GM12878 (cell line): ENCODE measurements at regions not wholly inside any gene's neighbourhood (a gene's known extent, or its start where the extent isn't known, plus 50 kb on each side); places are given as distances from the start of the nearest gene placed in this dataset.

ENCODE experiments used
- CHD2 ChIP-seq: IDR thresholded peaks from 2 replicates; pipeline ENCODE4 v1.6.1; 2011; ENCODE audit warnings: low read depth, low read length, improper control_type of control experiment, borderline replicate concordance
- IKZF1 ChIP-seq: fragments of 450-650 bp; conservative IDR thresholded peaks from 2 replicates; pipeline ENCODE4 v1.6.1; 2017; ENCODE audit warnings: antibody characterized with exemption, mild to moderate bottlenecking
- POLR2AphosphoS5 ChIP-seq: IDR thresholded peaks from 2 replicates; pipeline ENCODE4 v1.6.1; 2011; ENCODE audit warnings: mild to moderate bottlenecking, low read length, inconsistent platforms
- RBBP5 ChIP-seq: fragments of 200-600 bp; sonication (generic); conservative IDR thresholded peaks from 2 replicates; pipeline ENCODE4 v1.6.1; 2016
- SMARCA5 ChIP-seq: fragments of 450-650 bp; IDR thresholded peaks from 2 replicates; pipeline ENCODE4 v1.6.1; 2017; ENCODE audit warnings: mild to moderate bottlenecking
- TAF1 ChIP-seq: IDR thresholded peaks from 2 replicates; pipeline ENCODE4 v1.6.1; 2011; ENCODE audit warnings: mild to moderate bottlenecking, low read depth, low read length, borderline replicate concordance
- ZBTB11 ChIP-seq: fragments of 450-650 bp; formaldehyde crosslinking; IDR thresholded peaks from 2 replicates; pipeline ENCODE4 v1.5.0; 2022; ENCODE audit warnings: mild to moderate bottlenecking, missing genetic modification characterization
- ZNF217 ChIP-seq: fragments of 450-650 bp; IDR thresholded peaks from 2 replicates; pipeline ENCODE4 v1.6.1; 2017; ENCODE audit warnings: antibody characterized with exemption, mild to moderate bottlenecking
- ZNF592 ChIP-seq: fragments of 450-650 bp; IDR thresholded peaks from 2 replicates; pipeline ENCODE4 v1.6.1; 2017; ENCODE audit warnings: mild to moderate bottlenecking, moderate library complexity
- ZNF622 ChIP-seq: fragments of 450-650 bp; IDR thresholded peaks from 2 replicates; pipeline ENCODE4 v1.6.1; 2017; ENCODE audit warnings: mild to moderate bottlenecking, inconsistent platforms
- TF ChIP-seq, protein P1 (sequence below): IDR thresholded peaks from 2 replicates; pipeline ENCODE4 v1.6.1; 2012; ENCODE audit warnings: improper control_type of control experiment, low read depth, low read length; ENCODE audit not compliant: insufficient replicate concordance
- TF ChIP-seq, protein P2 (sequence below): fragments of 450-650 bp; formaldehyde crosslinking; IDR thresholded peaks from 2 replicates; pipeline ENCODE4 v1.4.0; 2020; ENCODE audit warnings: mild to moderate bottlenecking, moderate library complexity

GRCh38 chr12:31832740-31833729, 104.2 kb upstream of the AMN1 start (continued):
- peak; percentile 48; the same call in 1 of the 2 replicates for TF ChIP-seq ZBTB11
- TF ChIP-seq IKZF1 = peak; percentile 69
- no peak for TF ChIP-seq CHD2
- no peak for TF ChIP-seq ZNF217
- TF ChIP-seq RBBP5 = no peak
- TF ChIP-seq POLR2AphosphoS5 = no peak
- TF ChIP-seq, protein P1, sequence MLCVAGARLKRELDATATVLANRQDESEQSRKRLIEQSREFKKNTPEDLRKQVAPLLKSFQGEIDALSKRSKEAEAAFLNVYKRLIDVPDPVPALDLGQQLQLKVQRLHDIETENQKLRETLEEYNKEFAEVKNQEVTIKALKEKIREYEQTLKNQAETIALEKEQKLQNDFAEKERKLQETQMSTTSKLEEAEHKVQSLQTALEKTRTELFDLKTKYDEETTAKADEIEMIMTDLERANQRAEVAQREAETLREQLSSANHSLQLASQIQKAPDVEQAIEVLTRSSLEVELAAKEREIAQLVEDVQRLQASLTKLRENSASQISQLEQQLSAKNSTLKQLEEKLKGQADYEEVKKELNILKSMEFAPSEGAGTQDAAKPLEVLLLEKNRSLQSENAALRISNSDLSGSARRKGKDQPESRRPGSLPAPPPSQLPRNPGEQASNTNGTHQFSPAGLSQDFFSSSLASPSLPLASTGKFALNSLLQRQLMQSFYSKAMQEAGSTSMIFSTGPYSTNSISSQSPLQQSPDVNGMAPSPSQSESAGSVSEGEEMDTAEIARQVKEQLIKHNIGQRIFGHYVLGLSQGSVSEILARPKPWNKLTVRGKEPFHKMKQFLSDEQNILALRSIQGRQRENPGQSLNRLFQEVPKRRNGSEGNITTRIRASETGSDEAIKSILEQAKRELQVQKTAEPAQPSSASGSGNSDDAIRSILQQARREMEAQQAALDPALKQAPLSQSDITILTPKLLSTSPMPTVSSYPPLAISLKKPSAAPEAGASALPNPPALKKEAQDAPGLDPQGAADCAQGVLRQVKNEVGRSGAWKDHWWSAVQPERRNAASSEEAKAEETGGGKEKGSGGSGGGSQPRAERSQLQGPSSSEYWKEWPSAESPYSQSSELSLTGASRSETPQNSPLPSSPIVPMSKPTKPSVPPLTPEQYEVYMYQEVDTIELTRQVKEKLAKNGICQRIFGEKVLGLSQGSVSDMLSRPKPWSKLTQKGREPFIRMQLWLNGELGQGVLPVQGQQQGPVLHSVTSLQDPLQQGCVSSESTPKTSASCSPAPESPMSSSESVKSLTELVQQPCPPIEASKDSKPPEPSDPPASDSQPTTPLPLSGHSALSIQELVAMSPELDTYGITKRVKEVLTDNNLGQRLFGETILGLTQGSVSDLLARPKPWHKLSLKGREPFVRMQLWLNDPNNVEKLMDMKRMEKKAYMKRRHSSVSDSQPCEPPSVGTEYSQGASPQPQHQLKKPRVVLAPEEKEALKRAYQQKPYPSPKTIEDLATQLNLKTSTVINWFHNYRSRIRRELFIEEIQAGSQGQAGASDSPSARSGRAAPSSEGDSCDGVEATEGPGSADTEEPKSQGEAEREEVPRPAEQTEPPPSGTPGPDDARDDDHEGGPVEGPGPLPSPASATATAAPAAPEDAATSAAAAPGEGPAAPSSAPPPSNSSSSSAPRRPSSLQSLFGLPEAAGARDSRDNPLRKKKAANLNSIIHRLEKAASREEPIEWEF = no peak
- TF ChIP-seq ZNF622 = no peak
- no peak for TF ChIP-seq TAF1
- TF ChIP-seq, protein P2, sequence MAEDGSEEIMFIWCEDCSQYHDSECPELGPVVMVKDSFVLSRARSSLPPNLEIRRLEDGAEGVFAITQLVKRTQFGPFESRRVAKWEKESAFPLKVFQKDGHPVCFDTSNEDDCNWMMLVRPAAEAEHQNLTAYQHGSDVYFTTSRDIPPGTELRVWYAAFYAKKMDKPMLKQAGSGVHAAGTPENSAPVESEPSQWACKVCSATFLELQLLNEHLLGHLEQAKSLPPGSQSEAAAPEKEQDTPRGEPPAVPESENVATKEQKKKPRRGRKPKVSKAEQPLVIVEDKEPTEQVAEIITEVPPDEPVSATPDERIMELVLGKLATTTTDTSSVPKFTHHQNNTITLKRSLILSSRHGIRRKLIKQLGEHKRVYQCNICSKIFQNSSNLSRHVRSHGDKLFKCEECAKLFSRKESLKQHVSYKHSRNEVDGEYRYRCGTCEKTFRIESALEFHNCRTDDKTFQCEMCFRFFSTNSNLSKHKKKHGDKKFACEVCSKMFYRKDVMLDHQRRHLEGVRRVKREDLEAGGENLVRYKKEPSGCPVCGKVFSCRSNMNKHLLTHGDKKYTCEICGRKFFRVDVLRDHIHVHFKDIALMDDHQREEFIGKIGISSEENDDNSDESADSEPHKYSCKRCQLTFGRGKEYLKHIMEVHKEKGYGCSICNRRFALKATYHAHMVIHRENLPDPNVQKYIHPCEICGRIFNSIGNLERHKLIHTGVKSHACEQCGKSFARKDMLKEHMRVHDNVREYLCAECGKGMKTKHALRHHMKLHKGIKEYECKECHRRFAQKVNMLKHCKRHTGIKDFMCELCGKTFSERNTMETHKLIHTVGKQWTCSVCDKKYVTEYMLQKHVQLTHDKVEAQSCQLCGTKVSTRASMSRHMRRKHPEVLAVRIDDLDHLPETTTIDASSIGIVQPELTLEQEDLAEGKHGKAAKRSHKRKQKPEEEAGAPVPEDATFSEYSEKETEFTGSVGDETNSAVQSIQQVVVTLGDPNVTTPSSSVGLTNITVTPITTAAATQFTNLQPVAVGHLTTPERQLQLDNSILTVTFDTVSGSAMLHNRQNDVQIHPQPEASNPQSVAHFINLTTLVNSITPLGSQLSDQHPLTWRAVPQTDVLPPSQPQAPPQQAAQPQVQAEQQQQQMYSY (CRISPR knock-in tag) = peak; percentile 86
- peak; percentile 99 for TF ChIP-seq ZNF592
- TF ChIP-seq SMARCA5 = no peak
